ENCODE measurements at regions not wholly inside any gene's neighbourhood (a gene's known extent, or its start where the extent isn't known, plus 50 kb on each side); places are given as distances from the start of the nearest gene placed in this dataset.

GRCh38 chr16:80151722-80152111 lies 389.1 kb upstream of the DYNLRB2 start:
- Histone ChIP-seq H3K4me1 (ENCODE audit: control insufficient read depth, insufficient read depth, low read length) (peaks cover 6% of the 10 kb centered on the region), H3K36me3 (ENCODE audit: control insufficient read depth, insufficient read depth, low read length) (no peaks in the 10 kb centered on the region), H3K9ac (ENCODE audit: low read length) (no peak overlapping the region), H3K27me3 (ENCODE audit: control insufficient read depth, insufficient read depth, low read length) (peaks cover 1% of the 10 kb centered on the region), H3K9me3 (ENCODE audit: control insufficient read depth, low read length) (no peaks in the 10 kb centered on the region), H3K4me3 (ENCODE audit: low read length) (no peak overlapping the region)

DNA sequence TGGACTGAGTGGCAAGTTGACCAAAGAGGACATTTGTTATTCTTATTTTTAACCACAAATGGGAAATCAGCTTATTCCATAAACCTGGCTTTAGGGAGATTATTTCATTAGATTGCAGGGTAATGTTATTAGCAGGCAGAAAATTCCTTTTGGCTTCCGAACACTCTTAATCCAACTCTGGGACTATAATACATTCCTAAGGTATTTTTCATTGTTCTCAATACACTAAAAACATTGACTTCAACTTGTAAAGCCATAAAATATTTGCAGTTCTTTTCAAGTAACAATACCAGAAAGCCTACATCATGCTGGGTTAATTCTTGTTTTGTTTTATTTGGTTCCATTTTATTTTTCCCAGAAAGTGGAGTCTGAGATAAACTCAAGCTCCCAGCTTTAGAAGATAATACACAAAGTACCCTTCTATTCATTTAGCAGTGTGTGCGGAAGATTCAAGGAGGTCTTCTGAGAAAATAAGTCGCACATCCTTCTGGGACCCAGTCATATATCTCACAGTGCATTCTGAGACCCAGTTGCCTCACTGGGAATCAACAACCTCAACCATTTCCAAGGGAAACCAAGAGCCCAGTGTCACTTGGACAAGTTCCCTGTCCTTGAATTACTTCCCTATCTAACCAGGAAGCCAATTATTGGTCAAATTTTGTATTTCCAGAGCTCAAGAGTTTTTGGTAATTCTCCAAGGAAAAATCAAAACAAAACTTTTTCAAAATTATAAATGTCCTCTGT lies 389.6 kb upstream of the DYNLRB2 start:
- Histone ChIP-seq H3K36me3 (ENCODE audit: control insufficient read depth, insufficient read depth, low read length) (no peaks in the 10 kb centered on the region), H3K4me1 (ENCODE audit: control insufficient read depth, insufficient read depth, low read length) (peaks cover 6% of the 10 kb centered on the region), H3K4me3 (ENCODE audit: low read length) (no peak overlapping the region), H3K27me3 (ENCODE audit: control insufficient read depth, insufficient read depth, low read length) (peaks cover 5% of the 10 kb centered on the region), H3K9me3 (ENCODE audit: control insufficient read depth, low read length) (no peaks in the 10 kb centered on the region), H3K9ac (ENCODE audit: low read length) (no peak overlapping the region)

- Histone ChIP-seq H3K4me1 (ENCODE audit: control insufficient read depth, insufficient read depth, low read length) (peaks cover 6% of the 10 kb centered on the region), H3K27me3 (ENCODE audit: control insufficient read depth, insufficient read depth, low read length) (peaks cover 5% of the 10 kb centered on the region), H3K36me3 (ENCODE audit: control insufficient read depth, insufficient read depth, low read length) (no peaks in the 10 kb centered on the region), H3K9ac (ENCODE audit: low read length) (no peak overlapping the region), H3K9me3 (ENCODE audit: control insufficient read depth, low read length) (no peaks in the 10 kb centered on the region), H3K4me3 (ENCODE audit: low read length) (no peak overlapping the region)
Measured at GRCh38 chr16:80148826-80149225, 392.0 kb upstream of the DYNLRB2 start.

DNA sequence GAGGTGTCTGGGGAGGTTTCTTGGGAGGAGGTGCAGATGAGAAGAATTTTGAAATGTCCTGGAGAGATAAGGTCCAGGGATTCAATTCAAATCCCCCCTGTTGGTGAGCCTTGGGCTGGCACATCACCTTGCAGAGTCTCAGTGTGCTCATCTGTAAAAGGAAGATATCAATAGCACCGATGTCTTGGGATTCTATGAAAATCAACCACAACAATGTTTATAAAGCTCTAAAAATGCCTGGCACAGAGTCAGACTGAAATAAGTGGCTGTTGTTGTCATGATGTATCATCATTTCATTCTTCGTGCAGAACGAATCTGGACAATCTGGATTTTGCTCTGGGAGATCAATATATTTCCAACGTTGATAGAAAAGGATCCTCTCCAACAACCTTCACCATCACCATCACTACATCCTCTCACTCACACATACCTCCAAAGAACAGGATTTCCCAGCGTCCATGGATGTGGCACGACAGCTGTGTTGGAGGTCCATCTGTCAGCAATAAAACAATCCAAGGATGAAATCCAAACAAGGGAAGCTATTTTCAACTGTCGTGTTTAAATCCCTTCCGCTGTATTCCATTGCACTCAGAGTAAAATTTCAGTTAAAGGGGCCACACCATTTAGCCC lies 393.7 kb upstream of the DYNLRB2 start:
- Histone ChIP-seq H3K36me3 (ENCODE audit: control insufficient read depth, insufficient read depth, low read length) (no peaks in the 10 kb centered on the region), H3K9ac (ENCODE audit: low read length) (no peak overlapping the region), H3K27me3 (ENCODE audit: control insufficient read depth, insufficient read depth, low read length) (peaks cover 5% of the 10 kb centered on the region), H3K4me1 (ENCODE audit: control insufficient read depth, insufficient read depth, low read length) (peaks cover 6% of the 10 kb centered on the region), H3K4me3 (ENCODE audit: low read length) (no peak overlapping the region), H3K9me3 (ENCODE audit: control insufficient read depth, low read length) (no peaks in the 10 kb centered on the region)

GRCh38 chr16:80144191-80144590 lies 396.6 kb upstream of the DYNLRB2 start:
- Histone ChIP-seq H3K4me1 (ENCODE audit: control insufficient read depth, insufficient read depth, low read length) (no peaks in the 10 kb centered on the region), H3K9ac (ENCODE audit: low read length) (no peak overlapping the region), H3K27me3 (ENCODE audit: control insufficient read depth, insufficient read depth, low read length) (peaks cover 5% of the 10 kb centered on the region), H3K9me3 (ENCODE audit: control insufficient read depth, low read length) (no peaks in the 10 kb centered on the region), H3K36me3 (ENCODE audit: control insufficient read depth, insufficient read depth, low read length) (no peaks in the 10 kb centered on the region), H3K4me3 (ENCODE audit: low read length) (no peak overlapping the region)

DNA sequence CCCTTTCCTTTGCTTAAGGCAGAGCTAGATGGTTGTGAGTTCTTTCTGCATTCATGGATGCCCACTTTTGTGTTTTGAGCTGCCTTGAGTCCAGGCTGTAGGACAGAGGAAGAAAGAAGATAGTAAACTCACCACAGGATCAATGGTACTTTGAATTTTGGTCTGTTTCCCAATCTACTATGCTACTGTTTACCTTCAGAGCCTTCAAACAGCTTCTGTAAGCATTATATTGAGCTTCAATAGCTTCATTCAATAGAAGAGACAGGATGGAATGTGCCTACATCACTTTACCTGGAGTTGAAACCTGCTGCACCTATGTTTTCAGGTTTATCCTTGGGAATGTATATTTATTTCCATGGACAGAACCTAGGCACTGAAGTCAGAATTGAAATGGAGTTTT lies 397.9 kb upstream of the DYNLRB2 start:
- no peak overlapping the region for H3K9ac ChIP-seq (ENCODE audit: low read length)
- no peaks in the 10 kb centered on the region for H3K4me1 ChIP-seq (ENCODE audit: control insufficient read depth, insufficient read depth, low read length)
- no peaks in the 10 kb centered on the region for H3K9me3 ChIP-seq (ENCODE audit: control insufficient read depth, low read length)
- peaks cover 5% of the 10 kb centered on the region for H3K27me3 ChIP-seq (ENCODE audit: control insufficient read depth, insufficient read depth, low read length)
- H3K4me3 ChIP-seq (ENCODE audit: low read length): no peak overlapping the region
- H3K36me3 ChIP-seq (ENCODE audit: control insufficient read depth, insufficient read depth, low read length): no peaks in the 10 kb centered on the region

- peaks cover 5% of the 10 kb centered on the region for H3K27me3 ChIP-seq (ENCODE audit: control insufficient read depth, insufficient read depth, low read length)
- no peaks in the 10 kb centered on the region for H3K36me3 ChIP-seq (ENCODE audit: control insufficient read depth, insufficient read depth, low read length)
- no peak overlapping the region for H3K9ac ChIP-seq (ENCODE audit: low read length)
- H3K4me1 ChIP-seq (ENCODE audit: control insufficient read depth, insufficient read depth, low read length): no peaks in the 10 kb centered on the region
- H3K9me3 ChIP-seq (ENCODE audit: control insufficient read depth, low read length): no peaks in the 10 kb centered on the region
- H3K4me3 ChIP-seq (ENCODE audit: low read length): no peak overlapping the region
Measured at GRCh38 chr16:80142281-80142680, 398.5 kb upstream of the DYNLRB2 start.

GRCh38 chr16:80129791-80130190 lies 411.0 kb upstream of the DYNLRB2 start:
- H3K36me3 ChIP-seq (ENCODE audit: control insufficient read depth, insufficient read depth, low read length): no peaks in the 10 kb centered on the region
- no peak overlapping the region for H3K9ac ChIP-seq (ENCODE audit: low read length)

DNA sequence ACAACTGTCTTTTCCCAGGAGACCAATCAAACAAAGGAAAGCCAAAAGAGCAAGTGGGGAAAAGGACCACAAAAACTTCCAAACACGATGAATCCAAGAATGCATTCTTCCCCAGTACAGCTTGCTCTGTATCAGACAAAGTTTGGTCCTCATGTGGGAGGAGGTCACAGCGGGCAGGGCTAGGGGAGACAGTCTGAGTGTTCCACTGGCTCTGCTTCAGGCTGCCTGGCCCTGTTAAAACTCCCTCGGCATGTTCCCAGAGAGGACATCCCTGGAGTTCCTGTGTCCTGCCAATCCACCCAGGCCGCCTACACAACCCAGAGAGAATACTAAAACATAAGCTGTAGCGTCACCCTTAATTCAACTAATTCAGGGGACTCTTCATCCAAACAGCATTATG lies 415.1 kb upstream of the DYNLRB2 start:
- no peaks in the 10 kb centered on the region for H3K9me3 ChIP-seq (ENCODE audit: control insufficient read depth, low read length)
- no peak overlapping the region for H3K9ac ChIP-seq (ENCODE audit: low read length)
- H3K27me3 ChIP-seq (ENCODE audit: control insufficient read depth, insufficient read depth, low read length): no peaks in the 10 kb centered on the region
- no peak overlapping the region for H3K4me3 ChIP-seq (ENCODE audit: low read length)
- no peaks in the 10 kb centered on the region for H3K4me1 ChIP-seq (ENCODE audit: control insufficient read depth, insufficient read depth, low read length)
- no peaks in the 10 kb centered on the region for H3K36me3 ChIP-seq (ENCODE audit: control insufficient read depth, insufficient read depth, low read length)

More at GRCh38 chr16:80129791-80130190, 411.0 kb upstream of the DYNLRB2 start:
- no peaks in the 10 kb centered on the region for H3K4me1 ChIP-seq (ENCODE audit: control insufficient read depth, insufficient read depth, low read length)
- H3K9me3 ChIP-seq (ENCODE audit: control insufficient read depth, low read length): no peaks in the 10 kb centered on the region
- H3K4me3 ChIP-seq (ENCODE audit: low read length): no peak overlapping the region
- H3K27me3 ChIP-seq (ENCODE audit: control insufficient read depth, insufficient read depth, low read length): no peaks in the 10 kb centered on the region

DNA sequence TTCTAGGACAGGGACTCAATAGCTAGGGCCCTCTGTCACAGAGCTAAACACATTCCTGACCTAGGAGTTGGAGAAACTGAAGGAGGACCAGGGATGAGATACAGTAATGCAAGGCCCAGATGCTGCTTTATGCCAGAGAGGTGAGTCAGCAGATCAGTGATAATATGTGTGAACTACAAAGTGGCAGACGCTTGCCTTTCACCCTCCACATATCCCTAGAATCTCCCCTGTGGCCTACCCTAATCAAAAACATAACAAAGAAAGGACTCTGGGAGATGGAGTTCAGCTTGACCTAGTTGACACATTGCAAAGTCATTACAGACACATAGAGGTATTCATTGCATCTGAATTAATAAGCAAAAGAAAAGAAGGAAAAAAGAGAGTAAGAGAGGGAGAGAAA lies 417.6 kb upstream of the DYNLRB2 start:
- no peak overlapping the region for H3K4me3 ChIP-seq (ENCODE audit: low read length)
- H3K9ac ChIP-seq (ENCODE audit: low read length): no peak overlapping the region
- H3K36me3 ChIP-seq (ENCODE audit: control insufficient read depth, insufficient read depth, low read length): no peaks in the 10 kb centered on the region
- no peaks in the 10 kb centered on the region for H3K27me3 ChIP-seq (ENCODE audit: control insufficient read depth, insufficient read depth, low read length)
- H3K4me1 ChIP-seq (ENCODE audit: control insufficient read depth, insufficient read depth, low read length): no peaks in the 10 kb centered on the region
- H3K9me3 ChIP-seq (ENCODE audit: control insufficient read depth, low read length): no peaks in the 10 kb centered on the region

- no peak overlapping the region for H3K4me3 ChIP-seq (ENCODE audit: low read length)
- no peaks in the 10 kb centered on the region for H3K27me3 ChIP-seq (ENCODE audit: control insufficient read depth, insufficient read depth, low read length)
- no peaks in the 10 kb centered on the region for H3K4me1 ChIP-seq (ENCODE audit: control insufficient read depth, insufficient read depth, low read length)
- H3K9me3 ChIP-seq (ENCODE audit: control insufficient read depth, low read length): no peaks in the 10 kb centered on the region
- no peak overlapping the region for H3K9ac ChIP-seq (ENCODE audit: low read length)
- H3K36me3 ChIP-seq (ENCODE audit: control insufficient read depth, insufficient read depth, low read length): no peaks in the 10 kb centered on the region
Measured at GRCh38 chr16:80122115-80122514, 418.7 kb upstream of the DYNLRB2 start.

- Histone ChIP-seq H3K4me3 (ENCODE audit: low read length) (no peak overlapping the region), H3K36me3 (ENCODE audit: control insufficient read depth, insufficient read depth, low read length) (no peaks in the 10 kb centered on the region), H3K9ac (ENCODE audit: low read length) (no peak overlapping the region), H3K9me3 (ENCODE audit: control insufficient read depth, low read length) (no peaks in the 10 kb centered on the region), H3K4me1 (ENCODE audit: control insufficient read depth, insufficient read depth, low read length) (no peaks in the 10 kb centered on the region), H3K27me3 (ENCODE audit: control insufficient read depth, insufficient read depth, low read length) (no peaks in the 10 kb centered on the region)
Measured at GRCh38 chr16:80121522-80121909, 419.3 kb upstream of the DYNLRB2 start.

Data from mucosa of stomach (tissue), 1 donor.